ENCODE measurements at regions not wholly inside any gene's neighbourhood (a gene's known extent, or its start where the extent isn't known, plus 50 kb on each side); places are given as distances from the start of the nearest gene placed in this dataset.

DNA sequence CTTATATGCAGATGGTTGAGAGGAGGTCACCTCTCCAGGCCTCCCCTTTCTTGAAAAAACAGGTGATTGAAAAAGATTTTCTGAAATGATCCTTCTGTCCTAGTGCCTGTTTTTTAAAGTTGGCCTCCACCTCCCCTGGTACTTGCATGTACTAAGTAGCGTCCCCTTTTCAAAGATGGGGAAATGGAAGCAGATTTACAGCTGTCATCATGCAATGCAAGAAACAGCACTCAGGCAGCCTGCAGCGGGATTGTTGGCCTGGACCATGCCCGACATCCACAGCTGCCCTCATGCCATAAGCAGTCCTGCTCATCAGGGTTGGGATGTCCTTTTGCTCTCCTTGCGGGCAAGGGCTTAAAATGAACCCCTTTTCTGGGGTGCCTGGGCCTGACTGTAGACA, 127.2 kb upstream of the MGMT start:
- FAIRE-seq = no peak
- DNase-seq (ENCODE audit: insufficient read length, low spot score) = no peak

DNA sequence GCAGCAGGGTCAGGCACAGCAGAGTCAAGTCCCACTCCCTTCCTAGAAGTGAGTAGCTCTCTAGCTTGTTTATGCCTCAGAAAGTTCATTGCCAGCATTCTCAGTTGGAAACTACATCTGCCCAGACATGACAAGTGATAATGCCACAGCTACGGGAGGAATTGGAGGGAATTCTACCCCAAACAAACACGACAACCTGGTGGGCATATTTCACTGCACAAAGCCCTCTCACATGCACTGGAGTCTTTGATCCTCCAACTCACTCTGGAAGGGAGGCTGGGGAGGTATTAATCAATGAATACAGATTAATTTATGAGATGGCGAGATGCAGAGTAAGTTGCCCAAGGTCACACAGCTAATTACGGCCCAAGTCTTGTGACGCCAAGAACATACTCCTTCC, 126.0 kb upstream of the MGMT start:
- DNase-seq (ENCODE audit: insufficient read length, low spot score) = no peak
- no peak for FAIRE-seq

DNA sequence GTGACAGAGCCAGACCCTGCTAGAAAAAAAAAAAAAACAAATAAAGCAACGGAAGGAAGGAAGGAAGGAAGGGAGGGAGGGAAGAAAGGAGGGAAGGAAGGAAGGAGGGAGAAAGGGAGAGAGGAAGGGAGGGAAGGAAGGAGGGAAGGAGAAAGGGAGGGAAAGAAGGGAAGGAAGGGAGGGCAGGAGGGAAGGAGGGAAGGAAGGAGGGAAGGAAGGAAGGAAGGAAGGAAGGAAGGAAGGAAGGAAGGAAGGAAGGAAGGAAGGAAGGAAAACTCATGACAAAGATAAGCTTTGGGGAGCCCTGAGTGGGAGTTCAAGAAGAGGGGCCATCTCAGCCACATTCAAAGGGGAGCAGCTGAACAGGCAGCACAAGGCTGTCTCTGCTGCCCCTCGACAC, 124.7 kb upstream of the MGMT start:
- no peak for FAIRE-seq

DNA sequence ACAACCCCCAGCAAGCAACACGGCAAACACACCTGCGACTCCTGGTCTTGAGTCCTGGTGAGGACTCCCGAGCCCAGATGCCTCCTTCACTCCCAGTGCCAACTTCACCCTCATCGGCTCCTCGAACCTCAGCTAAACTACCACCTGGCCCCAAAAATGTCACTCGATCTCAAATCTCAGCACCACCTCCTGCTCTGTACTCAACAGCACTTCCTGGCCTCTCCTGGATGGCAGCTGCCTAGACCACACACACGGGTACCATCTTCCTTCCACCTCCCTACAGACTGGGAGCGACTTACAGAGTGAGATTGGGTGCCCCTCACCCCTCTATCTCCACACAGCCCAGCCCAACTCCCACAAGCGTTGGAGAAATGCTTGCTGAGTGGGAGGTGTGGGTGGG, 123.9 kb upstream of the MGMT start:
- DNase-seq (ENCODE audit: insufficient read length, low spot score) (no peak), FAIRE-seq (no peak)

More for the DNA sequence above, 124.7 kb upstream of the MGMT start:
- no peak for DNase-seq (ENCODE audit: insufficient read length, low spot score)

DNA sequence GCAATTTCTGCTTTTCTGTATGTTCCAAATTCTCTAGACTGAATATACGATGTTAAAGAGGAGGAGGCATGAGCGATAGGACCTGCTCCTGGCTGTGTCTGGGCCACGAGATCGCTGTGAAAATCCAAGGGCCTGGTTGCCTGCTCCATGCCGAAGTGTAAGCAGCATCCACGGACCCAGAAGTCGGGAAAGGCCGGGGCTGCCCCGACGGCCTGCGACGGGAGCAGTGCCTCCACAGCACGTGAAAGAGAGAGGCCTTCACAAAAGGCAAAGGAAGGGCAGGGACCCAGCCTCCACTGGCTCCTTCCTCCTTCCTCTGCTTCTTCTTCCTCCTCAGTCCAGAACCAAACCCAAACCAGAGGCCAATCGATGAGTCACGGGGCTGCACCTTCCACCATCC, 122.9 kb upstream of the MGMT start:
- no peak for DNase-seq (ENCODE audit: insufficient read length, low spot score)
- no peak for FAIRE-seq

DNA sequence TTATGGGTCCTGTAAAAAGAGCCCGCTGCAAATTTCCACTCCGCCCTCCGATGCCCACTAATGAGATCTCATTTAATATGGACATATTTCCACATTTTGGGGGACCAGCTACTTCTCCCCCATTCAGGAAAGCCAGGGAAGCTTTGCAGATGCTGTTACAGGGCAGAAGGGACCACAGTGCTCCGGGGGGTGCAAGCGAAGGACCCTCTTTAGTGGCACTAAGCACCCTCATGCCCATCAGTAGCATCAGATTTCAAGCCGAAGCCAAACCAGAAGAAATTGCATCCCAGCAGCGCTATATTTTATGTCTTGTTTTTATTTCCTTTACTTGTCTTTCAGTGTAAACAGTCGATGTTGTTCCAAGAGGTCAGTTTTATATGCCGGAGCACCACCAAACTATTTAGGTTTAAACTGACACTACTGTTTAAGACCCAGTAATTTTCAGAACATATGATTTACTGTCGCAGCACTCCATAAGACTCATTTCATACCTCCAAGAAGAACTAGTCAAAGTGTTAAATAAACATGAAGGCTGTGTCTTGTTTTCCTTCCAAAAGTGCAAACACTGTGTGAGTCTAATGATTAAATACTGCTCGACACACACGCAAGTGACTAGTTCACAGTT, 122.2 kb upstream of the MGMT start:
- no peak for FAIRE-seq
- no peak for DNase-seq (ENCODE audit: insufficient read length, low spot score)

DNA sequence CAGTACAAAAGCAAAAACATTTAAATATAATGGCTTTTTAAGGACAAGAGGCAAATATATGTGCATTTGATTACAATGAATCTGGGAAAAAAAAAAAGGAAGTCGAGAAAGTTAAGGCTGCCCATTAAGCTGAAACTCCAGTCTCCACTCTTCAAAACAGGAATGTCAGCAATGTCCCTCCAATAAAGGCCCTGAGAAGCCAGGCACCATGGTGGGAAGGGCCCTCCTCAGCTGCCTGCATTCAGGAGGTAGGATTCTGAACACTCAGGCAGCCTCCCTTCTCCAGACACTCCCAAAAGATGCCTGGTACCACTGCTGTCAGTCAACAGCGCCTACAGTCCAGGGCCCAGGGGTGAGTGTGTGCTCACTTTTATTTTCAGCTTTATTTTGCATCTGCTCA, 121.3 kb upstream of the MGMT start:
- DNase-seq (ENCODE audit: insufficient read length, low spot score) (no peak), FAIRE-seq (no peak)

DNA sequence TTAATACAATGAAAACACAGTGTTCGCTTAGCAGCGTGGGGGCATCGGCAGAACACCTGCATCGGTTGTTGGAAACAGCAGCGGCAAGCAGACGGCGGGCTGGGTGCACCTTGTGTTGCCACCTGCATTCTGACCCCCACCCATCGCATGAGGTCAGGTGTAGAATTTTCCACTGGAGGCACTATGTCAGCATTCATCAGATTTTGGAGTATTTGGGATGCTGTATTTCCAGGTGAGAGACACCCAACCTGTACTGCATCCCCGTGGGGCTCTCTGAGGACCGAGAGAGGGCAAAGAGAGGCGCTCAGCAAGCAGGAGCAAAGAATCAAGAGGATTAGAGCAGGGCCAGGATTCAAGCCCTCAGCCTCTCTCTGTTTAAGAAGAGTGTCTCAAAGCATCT, 116.4 kb upstream of the MGMT start:
- DNase-seq (ENCODE audit: insufficient read length, low spot score) = no peak
- FAIRE-seq = no peak

DNA sequence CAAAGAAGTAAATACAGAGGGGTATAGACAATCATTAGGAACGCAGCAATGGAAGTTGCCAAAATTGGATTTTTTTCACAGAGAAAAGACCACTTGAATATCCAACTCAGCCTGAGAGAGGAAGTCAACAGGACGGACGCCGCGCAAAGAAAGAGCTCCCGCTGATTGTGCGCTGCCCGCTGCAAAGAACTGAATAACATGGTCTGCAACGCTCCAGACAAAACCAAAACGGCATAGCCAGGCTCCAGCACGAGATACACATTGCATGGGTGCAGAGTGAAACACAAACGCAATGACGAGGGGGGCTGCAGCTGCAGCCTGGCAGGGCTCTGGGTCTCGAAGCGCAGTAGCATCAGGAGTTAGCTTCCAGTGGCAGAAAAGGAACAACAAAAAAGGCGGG, 113.9 kb upstream of the MGMT start:
- DNase-seq (ENCODE audit: insufficient read length, low spot score) (no peak), FAIRE-seq (no peak)

DNA sequence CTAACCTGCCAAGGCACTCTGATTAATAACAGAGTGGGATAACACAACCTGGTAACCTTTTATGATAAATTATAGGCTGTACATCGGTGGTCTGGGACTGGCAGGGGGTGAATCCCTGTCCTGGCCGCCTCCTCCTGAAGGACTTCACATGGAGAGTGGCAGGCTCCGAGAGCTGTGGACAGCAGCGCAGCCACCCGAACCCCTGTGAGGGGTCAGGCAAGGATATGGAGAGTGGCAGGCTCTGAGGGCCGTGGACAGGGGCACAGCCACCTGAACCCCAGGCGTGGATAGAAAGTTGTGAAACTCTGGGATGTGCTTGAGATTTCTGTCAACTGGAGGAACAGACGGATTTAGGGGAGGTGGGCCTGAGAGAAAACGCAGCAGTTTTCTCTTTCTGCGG, 107.0 kb upstream of the MGMT start:
- FAIRE-seq (no peak), DNase-seq (ENCODE audit: insufficient read length, low spot score) (no peak)

DNA sequence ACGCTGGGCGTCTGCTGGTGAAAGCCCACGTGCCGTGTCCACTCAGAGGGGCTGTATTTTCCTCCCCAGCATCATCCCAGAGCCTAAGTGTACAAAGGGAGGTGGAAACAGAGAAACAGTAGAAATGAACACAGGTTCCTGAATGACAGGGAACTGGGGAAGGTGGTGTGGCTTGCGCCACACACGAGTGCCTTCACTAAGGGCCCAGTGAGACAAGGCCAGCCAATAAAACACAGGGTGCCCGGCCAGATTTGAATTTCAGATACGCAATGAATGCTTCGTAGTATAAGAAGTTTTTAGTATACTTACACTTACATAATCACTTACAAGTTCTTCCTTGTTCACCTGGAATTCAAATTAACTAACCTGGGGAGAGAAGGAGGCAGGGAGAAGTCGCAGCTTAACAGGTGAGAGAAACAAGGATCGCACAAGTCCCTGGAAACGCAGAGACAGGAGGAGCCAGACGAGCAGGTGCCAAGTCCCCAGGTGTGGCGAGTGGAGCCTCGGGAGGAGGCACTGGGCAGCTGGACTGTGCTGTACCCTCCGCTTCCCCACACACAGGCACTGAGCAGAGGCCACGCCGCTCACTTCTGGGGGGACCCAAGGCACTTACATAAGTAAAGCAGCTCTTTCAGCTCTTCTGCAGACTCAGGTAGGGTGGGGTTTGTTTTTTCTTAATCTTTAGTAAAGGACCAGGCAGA, 105.2 kb upstream of the MGMT start:
- no peak for FAIRE-seq
- DNase-seq (ENCODE audit: insufficient read length, low spot score) = no peak

DNA sequence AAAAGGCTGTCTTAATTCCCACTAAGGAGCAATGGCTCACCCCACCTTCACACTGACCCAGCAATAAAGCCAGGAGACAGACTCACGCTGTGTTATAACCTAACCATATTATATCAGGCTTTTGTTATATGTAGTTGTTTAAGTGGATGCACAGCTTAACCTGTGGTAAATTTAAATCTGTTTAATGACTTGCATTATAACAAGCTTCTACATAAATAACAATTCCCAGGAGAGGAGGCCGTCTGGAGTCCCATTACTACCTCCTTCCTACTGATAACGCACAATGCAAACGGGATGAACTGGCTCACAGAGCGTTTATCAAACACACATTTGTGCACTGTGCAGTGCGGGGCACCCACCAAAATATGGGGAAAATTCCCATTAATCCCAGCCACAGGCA, 102.1 kb upstream of the MGMT start:
- DNase-seq (ENCODE audit: insufficient read length, low spot score) (no peak), FAIRE-seq (no peak)

DNA sequence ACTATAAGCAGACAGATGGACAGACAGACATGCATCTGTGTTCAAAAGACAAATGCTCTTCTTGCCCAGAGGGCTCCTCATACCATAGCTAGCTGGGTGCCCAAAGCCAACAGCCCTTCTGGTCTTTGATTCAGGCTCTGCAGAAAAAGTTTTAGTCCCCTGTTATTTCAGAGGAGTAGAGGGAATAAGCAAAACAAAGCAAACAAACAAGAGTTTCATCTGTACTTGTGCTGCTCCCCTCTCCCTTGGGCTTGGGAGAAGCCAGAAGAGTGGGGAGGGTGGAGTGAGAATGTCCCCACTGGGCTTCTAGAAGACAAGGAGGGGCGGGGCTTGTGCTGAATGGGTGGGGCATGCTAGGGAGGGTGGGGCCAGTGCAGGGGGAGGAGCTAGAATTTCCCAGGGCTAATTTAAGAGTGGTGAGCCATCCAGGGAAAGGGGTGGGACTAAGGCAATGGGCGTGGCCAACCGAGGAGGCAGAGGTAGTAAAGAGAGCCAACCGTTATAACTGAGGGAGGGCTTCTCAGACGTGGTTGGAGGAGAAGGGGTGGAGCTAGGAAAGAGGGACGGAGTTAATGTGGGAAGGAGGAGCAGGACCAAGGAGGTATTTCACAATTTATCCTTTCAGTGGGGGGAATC, 101.2 kb upstream of the MGMT start:
- FAIRE-seq (no peak), DNase-seq (ENCODE audit: insufficient read length, low spot score) (no peak)

DNA sequence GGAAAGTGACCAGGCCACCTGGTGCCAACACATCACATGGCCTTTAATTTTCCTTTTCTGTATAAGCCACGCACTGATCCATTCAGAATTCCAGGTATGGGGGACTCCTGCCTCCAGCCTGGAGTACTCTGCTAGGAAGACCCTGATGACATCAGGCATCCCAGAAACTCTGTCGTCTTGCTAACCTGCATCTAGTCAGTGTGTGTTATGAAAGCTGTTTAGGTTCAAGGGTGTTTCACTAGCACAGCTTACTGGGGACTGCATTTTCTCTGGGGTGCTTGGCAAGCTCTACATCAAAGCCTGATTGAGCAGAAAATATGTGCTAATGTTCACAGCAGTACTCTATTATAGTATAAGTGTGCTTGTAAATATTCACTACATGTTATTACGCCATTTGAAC, 100.6 kb upstream of the MGMT start:
- FAIRE-seq (no peak), DNase-seq (ENCODE audit: insufficient read length, low spot score) (no peak)

DNA sequence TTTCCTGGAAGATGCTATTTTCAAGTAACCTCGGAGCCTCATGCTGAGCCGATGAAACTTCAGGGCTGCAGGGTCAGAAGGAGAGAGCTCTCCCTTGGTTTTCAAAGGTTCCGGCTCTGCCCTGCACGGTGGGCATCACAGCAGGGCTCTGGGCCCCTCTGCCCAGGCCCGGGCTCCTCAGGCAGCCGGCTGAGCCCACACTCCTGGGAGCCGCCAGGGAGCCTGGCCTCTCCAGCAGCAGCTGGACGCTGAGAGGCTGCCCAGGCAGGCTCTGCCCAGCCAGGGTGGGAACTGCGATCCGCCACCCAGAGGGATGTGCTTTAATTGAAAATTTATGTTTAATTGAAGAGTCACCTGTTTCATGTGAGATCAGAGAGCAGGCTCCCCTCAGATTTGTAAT, 97.5 kb upstream of the MGMT start:
- FAIRE-seq (no peak), DNase-seq (ENCODE audit: insufficient read length, low spot score) (no peak)

DNA sequence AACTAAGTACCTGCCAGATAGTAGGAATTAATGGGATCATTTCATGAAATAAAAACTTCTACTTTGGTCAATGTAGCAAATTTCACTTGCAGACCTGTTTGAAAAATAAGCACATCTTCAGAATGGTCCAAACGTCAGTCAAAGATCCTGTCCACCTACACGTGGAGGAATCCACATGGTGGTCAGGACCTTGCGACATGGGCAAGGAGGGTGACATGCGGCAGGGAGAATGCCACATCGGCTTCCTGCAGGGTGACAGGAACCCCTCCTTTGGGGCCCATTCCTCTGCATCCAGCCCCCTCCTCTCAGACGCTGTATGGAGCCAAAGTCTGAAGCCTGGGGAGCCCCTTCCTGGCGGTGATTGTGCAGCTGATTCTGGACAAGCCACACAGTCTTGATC, 95.5 kb upstream of the MGMT start:
- no peak for FAIRE-seq
- DNase-seq (ENCODE audit: insufficient read length, low spot score) = no peak

DNA sequence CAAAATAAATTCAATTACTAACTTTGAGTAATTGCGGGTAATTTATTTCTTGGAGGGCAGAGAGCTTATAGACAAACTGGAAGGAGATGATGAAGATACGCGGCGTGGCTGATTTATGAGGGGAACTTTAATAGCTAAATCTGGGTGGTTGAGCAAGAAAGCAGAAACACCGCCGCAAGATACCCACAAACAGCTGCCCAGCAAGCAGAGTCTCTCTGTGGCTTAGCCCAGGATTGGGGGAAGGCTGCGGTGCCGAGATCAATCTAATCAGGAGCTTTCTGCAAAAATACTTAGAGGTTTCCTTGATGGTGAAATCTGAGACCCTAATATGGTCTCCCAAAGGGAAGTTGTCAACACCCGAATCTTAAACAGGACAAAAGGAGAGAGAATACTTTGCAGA, 94.9 kb upstream of the MGMT start:
- DNase-seq (ENCODE audit: insufficient read length, low spot score) (no peak), FAIRE-seq (no peak)

DNA sequence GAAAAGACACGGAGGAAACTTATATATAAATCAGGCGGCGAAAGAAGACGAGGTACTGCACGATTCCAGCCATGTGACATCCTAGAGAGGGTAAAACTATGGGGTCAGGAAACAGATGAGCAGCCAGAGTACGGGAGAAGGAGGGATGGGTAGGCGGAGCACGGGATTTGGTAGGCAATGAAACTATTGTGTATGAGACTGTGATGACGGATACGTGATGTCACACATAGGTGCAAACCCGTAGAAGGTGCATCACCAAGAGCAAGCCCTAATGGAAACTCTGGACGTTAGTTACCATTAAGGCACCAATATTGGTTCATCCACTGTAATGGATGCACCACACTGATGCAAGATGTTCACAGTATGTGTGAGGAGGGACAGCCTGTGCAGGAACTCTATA, 93.8 kb upstream of the MGMT start:
- FAIRE-seq = no peak

DNA sequence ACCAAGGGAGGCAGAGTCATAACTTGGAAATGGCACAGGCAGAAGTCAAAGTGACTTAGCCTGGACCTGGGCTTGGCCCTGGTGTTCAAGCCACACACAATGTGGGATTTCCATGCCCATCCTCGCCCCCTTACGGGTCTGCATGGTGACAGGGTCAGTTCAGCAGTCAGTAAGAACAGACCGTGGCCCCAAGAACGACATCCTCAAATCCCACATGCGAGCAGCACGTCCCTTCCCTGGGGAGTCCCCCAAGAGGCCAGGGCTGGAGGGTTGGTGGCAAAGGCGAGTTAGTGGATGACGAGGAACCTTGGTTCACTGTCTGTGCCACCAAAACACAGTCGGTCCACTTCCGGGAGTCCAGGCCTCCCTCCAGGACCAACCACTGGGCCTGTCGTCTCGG, 93.3 kb upstream of the MGMT start:
- DNase-seq (ENCODE audit: insufficient read length, low spot score) (no peak), FAIRE-seq (no peak)

More for the DNA sequence above, 93.8 kb upstream of the MGMT start:
- DNase-seq (ENCODE audit: insufficient read length, low spot score) = no peak

DNA sequence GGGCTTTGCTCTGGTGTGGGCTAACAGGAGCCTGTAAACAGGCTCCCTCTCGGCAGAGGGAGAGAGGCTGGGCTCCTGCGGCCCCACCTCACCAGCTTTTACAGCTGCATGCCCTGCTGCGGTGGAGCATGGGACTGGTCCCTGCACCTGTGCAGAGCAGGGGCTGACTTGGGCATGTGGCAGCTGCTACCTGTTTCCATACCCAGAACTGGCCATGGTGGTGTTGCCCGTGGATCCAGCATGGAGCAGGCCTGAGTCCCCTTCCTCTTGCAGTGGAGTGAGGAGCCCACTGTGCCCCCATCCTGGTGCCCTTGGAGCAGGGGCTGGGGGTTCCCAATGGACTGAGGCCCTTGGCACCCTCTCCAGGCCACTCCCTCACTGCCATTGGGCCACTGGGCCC, 91.9 kb upstream of the MGMT start:
- DNase-seq (ENCODE audit: insufficient read length, low spot score) = no peak
- FAIRE-seq = no peak

DNA sequence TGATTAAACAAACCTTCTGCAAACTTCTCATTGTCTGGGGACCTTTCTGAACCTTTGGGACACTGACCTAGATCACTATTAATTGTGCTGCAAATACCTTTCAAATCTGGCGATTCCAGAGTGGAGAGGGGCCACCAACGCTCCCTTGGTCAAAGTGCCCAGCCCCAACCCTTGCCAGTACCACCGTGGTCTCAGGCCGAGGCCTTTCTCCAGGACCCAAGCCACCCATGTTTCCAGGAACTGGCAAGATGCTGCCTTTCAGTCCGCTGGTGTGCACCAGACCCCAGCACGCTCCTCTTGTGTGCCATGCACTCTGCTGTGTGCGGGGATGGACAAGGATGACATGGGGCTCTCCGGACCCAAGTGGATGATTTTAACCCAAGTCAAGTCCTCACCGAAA, 91.1 kb upstream of the MGMT start:
- FAIRE-seq (no peak), DNase-seq (ENCODE audit: insufficient read length, low spot score) (no peak)

DNA sequence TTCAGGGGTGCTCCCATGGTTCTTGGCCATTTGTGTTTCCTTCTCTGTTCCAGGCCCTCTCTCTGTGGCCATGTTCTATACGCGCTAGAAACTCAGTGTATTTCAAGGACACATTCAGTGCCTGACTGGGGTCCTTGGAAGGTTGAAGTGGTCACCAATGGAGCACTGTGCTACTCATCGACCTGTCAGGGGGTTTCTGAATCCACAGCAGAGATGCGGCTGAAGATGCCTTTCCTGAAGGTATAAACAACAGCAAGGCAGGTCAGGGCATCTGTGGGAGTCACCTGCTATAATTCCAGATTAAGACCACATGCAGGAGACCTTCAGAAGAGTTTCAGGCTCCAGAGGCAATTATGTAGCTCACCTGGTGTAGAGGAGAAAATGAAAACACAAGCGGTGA, 86.8 kb upstream of the MGMT start:
- no peak for FAIRE-seq
- DNase-seq (ENCODE audit: insufficient read length, low spot score) = no peak
